ENCODE measurements at regions not wholly inside any gene's neighbourhood (a gene's known extent, or its start where the extent isn't known, plus 50 kb on each side); places are given as distances from the start of the nearest gene placed in this dataset.

- DNase-seq (ENCODE audit: low read depth): no peak
These were observed 55.4 kb downstream of the XCL1 start for GRCh38 chr1:168631671-168632400.

GRCh38 chr1:168634951-168635532 is 58.6 kb downstream of the XCL1 start:
- DNase-seq (ENCODE audit: low read depth): no peak

GRCh38 chr1:168636200-168636599 is 59.8 kb downstream of the XCL1 start:
- peak; percentile 37 for DNase-seq (ENCODE audit: low read depth)

GRCh38 chr1:168636642-168637111 is 60.3 kb downstream of the XCL1 start:
- DNase-seq (ENCODE audit: low read depth): peak; percentile 21

GRCh38 chr1:168637350-168637991 is 61.1 kb downstream of the XCL1 start:
- DNase-seq (ENCODE audit: low read depth): peak; percentile 67

- no peak for DNase-seq (ENCODE audit: low read depth)
These were observed 62.5 kb downstream of the XCL1 start for GRCh38 chr1:168638884-168639283.

- DNase-seq (ENCODE audit: low read depth): no peak
These were observed 63.8 kb downstream of the XCL1 start for GRCh38 chr1:168640182-168640581.

- DNase-seq (ENCODE audit: low read depth): no peak
These were observed 64.4 kb downstream of the XCL1 start for GRCh38 chr1:168640836-168641235.

- peak; percentile 93 for DNase-seq (ENCODE audit: low read depth)
These were observed 66.7 kb downstream of the XCL1 start for GRCh38 chr1:168643152-168643551.
